SK-N-MC (cell line): ENCODE measurements at regions not wholly inside any gene's neighbourhood (a gene's known extent, or its start where the extent isn't known, plus 50 kb on each side); places are given as distances from the start of the nearest gene placed in this dataset.
"Not testable (repeated sequence)": the region's sequence is repeated elsewhere in the genome, so short reads cannot be mapped to it uniquely, and the experiment has no call there.

Experiments
- DNase-seq: peaks from one replicate; pipeline ENCODE4 v3.0.0-alpha.2; 2011; ENCODE audit warnings: low read depth, low spot score
- H3K27ac ChIP-seq: fragments of 200-600 bp; sonication (generic); 2 replicates; pipeline ENCODE4 v1.5.1; 2016; ENCODE audit warnings: mixed run types
- H3K36me3 ChIP-seq: fragments of 200-600 bp; sonication (generic); 2 replicates; pipeline ENCODE4 v1.6.1; 2017; ENCODE audit warnings: antibody characterized with exemption, low read length, mixed read lengths; ENCODE audit not compliant: insufficient read depth
- H3K4me3 ChIP-seq: fragments of 200-600 bp; sonication (generic); 2 replicates; pipeline ENCODE4 v1.5.1; 2016
- H3K9ac ChIP-seq: fragments of 200-600 bp; sonication (generic); 2 replicates; pipeline ENCODE4 v1.8.0; 2017; ENCODE audit warnings: mixed run types, mixed read lengths; ENCODE audit not compliant: insufficient read length
- H3K9me3 ChIP-seq: fragments of 200-600 bp; sonication (generic); 2 replicates; pipeline ENCODE4 v1.6.1; 2017; ENCODE audit warnings: low read depth, mild to moderate bottlenecking, antibody characterized with exemption, low read length, moderate library complexity, mixed read lengths
- EZH2 ChIP-seq: fragments of 200-600 bp; sonication (generic); IDR thresholded peaks from one replicate; pipeline ENCODE4 v1.6.1; 2017; ENCODE audit warnings: antibody characterized with exemption
- FOXP2 ChIP-seq: optimal IDR thresholded peaks from 2 replicates; pipeline ENCODE3; 2011; ENCODE audit warnings: mild to moderate bottlenecking, moderate library complexity; ENCODE audit not compliant: insufficient read depth; ENCODE audit errors: extremely low read length, control extremely low read depth
- POLR2AphosphoS5 ChIP-seq: IDR thresholded peaks from 2 replicates; pipeline ENCODE4 v1.6.1; 2012; ENCODE audit warnings: mild to moderate bottlenecking, low read depth, low read length, borderline replicate concordance

DNA sequence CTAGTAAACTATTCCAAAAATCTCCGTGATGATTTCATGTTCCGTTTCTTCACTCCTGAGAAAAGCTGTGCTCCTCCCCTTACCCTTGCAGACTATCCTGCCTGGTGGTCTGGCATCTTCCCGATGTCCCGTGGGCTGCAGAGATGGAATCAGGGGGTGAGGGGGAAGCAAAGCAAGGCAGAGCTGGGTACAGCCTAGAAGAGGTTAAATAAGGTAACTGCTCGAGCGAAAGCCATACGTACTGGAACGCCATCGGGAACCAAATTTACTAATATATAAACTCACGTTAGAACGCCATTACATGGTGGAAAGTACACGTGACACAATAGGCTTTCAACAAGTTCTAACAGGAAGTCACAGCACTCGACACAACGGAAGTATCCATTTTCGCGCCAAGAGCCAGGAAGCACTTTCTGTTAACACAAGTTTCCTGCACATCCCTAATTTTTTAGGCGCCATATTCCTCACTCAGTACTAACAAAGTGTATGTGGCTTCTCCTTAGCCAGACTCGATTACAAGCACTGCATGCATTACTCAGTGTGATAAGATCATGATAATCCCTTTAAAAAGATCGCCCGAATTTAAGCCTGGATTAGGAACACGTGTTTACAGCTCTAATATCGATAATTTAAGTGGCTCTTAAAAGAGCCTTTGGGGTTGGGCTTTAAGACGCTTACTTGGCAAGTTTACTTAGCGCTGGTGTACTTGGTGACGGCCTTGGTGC is 101.6 kb upstream of the PRSS16 start:
- Histone ChIP-seq H3K27ac (peak overlapping the region; percentile 93), H3K36me3 (no peaks in the 10 kb centered on the region), H3K9me3 (no peaks in the 10 kb centered on the region), H3K9ac (peak overlapping the region; percentile 80), H3K4me3 (peak overlapping the region; percentile 74)
- TF ChIP-seq FOXP2, result no peak
- TF ChIP-seq EZH2, result no peak
- peak; percentile 60 for TF ChIP-seq POLR2AphosphoS5
- DNase-seq, result peak; percentile 79

DNA sequence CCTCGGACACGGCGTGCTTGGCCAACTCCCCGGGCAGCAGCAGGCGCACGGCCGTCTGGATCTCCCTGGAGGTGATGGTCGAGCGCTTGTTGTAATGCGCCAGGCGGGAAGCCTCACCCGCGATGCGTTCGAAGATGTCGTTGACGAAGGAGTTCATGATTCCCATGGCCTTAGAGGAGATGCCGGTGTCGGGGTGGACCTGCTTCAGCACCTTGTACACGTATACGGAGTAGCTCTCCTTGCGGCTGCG is 101.1 kb upstream of the PRSS16 start:
- not testable (repeated sequence) for DNase-seq, H3K9me3 ChIP-seq, H3K36me3 ChIP-seq
- H3K9ac ChIP-seq, result peak overlapping the region; percentile 80
- 0 out of 2 replicates have a peak, but pooled peaks have one; percentile 33 for TF ChIP-seq POLR2AphosphoS5
- peak overlapping the region; percentile 93 for H3K27ac ChIP-seq
- H3K4me3 ChIP-seq, result peak overlapping the region; percentile 74

DNA sequence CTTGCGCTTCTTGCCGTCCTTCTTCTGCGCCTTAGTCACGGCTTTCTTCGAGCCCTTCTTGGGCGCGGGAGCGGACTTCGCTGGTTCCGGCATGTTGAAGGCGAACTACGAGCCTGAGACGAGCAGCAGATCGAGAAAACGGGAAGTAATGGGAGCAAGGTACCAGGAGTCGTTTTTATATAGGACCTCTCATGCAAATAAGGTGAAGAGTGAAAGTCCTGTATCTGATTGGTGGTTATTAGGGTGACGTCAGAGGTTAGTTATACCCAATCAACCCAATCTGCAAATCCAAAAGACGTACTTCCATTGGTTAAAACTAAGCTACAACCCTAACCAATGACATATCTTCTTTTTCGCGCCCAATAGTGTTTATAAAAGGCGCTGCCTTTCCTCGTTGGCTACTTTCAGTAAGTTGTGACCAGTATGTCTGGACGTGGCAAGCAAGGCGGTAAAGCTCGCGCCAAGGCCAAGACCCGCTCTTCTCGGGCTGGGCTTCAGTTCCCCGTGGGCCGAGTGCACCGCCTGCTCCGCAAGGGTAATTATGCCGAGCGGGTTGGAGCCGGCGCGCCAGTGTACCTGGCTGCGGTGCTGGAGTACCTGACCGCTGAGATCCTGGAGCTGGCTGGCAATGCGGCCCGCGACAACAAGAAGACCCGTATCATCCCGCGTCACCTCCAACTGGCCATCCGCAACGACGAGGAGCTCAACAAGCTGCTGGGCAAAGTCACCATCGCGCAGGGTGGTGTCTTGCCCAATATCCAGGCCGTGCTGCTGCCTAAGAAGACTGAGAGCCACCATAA is 100.6 kb upstream of the PRSS16 start:
- H3K9me3 ChIP-seq, result no peaks in the 10 kb centered on the region
- DNase-seq, result peak; percentile 91
- no peaks in the 10 kb centered on the region for H3K36me3 ChIP-seq
- H3K4me3 ChIP-seq, result peak overlapping the region; percentile 74
- TF ChIP-seq POLR2AphosphoS5 (peak; percentile 42), FOXP2 (no peak), EZH2 (no peak)
- peak overlapping the region; percentile 59 for H3K9ac ChIP-seq
- H3K27ac ChIP-seq, result peak overlapping the region; percentile 93

DNA sequence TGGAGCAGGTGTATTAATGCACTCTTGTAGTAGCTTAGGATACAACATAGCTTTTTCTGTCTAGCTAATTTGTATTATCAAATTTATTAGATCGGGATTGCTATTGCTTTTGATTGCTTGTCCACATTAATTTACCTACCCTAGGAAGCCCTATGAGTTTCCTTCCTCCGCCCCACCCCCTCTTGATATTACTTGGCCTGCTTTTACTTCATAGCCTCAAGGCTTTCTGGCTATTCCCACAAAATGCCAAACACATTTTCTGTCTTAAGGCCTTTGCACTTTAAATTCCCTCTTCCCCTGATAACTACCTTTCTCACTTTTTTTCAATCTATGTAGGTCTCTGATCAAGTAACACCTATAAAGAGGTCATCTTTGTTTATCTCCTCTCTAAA is 99.1 kb upstream of the PRSS16 start:
- TF ChIP-seq POLR2AphosphoS5 (no peak), EZH2 (no peak), FOXP2 (no peak)
- Histone ChIP-seq H3K36me3 (no peaks in the 10 kb centered on the region), H3K27ac (peak overlapping the region; percentile 17; the same call in 1 of the 2 replicates), H3K9me3 (no peaks in the 10 kb centered on the region), H3K4me3 (no peak overlapping the region), H3K9ac (no peak overlapping the region)
- DNase-seq, result no peak

DNA sequence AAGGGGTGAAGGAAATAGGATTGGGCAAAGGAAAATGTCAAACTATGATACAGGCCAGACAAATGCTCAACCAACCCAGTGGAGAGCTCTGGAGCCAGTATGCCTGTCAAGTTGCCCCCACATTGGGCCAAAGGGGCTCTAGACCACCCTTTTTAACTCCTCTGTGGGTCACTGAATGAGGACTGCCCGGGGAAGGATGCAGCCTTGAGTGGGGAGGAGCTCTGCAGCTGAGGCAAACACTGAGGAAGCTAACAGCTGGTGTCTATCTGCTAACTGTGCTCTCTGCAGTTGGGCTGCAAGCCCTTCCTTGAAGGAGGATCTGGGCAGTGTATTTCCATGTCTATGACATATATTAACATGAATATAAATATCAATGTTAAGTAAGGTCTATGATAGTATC is 98.4 kb upstream of the PRSS16 start:
- no peaks in the 10 kb centered on the region for H3K36me3 ChIP-seq
- TF ChIP-seq FOXP2 (no peak), POLR2AphosphoS5 (no peak), EZH2 (no peak)
- H3K9me3 ChIP-seq, result no peaks in the 10 kb centered on the region
- H3K27ac ChIP-seq, result no peak overlapping the region
- no peak overlapping the region for H3K4me3 ChIP-seq
- no peak for DNase-seq
- no peak overlapping the region for H3K9ac ChIP-seq

DNA sequence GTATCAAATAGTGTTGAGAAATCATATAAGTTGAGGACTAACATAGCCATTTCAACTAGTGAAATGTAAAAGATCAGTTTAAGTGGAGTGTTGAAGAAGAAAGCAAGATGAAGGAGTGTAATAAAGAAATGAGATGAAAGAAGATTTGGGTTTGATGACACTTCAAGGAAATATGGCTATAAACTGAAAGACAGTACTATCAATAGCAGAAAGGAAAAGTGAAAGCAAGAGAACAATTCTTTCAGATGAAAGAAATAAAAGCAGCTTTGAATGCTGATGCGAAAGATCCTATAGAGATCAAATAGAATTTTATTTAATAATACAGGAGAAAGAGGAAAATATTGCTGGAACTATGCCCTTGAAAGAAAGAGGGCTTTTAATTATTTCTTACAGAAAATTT is 92.8 kb upstream of the PRSS16 start:
- TF ChIP-seq POLR2AphosphoS5 (no peak), FOXP2 (no peak), EZH2 (no peak)
- no peaks in the 10 kb centered on the region for H3K9me3 ChIP-seq
- H3K9ac ChIP-seq, result no peak overlapping the region
- H3K27ac ChIP-seq, result no peak overlapping the region
- no peak for DNase-seq
- H3K36me3 ChIP-seq, result no peaks in the 10 kb centered on the region
- no peak overlapping the region for H3K4me3 ChIP-seq

DNA sequence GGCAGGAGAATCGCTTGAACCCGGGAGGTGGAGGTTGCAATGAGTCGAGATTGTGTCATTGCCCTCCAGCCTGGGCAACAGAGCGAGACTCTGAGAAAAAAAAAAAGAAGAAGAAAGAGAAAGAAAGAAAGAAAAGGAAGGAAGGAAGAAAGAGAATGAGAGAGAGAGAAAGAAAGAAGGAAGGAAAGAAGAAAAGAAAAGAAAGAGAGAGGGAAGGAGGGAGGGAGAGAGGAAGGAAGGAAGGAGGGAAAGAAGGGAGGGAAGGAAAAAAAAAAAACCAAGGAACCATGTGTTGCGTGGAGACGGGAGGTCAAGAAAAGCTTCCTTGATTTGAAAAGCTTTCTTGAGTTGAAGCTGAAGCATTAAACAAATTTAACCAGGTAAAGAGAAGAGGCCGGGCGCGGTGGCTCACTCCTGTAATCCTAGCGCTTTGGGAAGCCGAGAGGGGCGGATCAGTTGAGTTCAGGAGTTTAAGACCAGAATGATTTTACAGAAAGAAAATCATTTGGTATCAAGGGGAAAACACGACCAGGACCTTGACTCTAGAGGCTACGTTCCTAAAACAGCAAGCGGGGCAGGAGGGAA is 90.5 kb upstream of the PRSS16 start:
- no peaks in the 10 kb centered on the region for H3K36me3 ChIP-seq
- no peak for TF ChIP-seq EZH2
- TF ChIP-seq POLR2AphosphoS5, result no peak
- no peak for TF ChIP-seq FOXP2
- peak overlapping the region; percentile 89 for H3K4me3 ChIP-seq
- H3K27ac ChIP-seq, result no peak overlapping the region; the same call in 1 of the 2 replicates
- peak overlapping the region; percentile 72 for H3K9ac ChIP-seq
- DNase-seq, result no peak
- no peaks in the 10 kb centered on the region for H3K9me3 ChIP-seq

DNA sequence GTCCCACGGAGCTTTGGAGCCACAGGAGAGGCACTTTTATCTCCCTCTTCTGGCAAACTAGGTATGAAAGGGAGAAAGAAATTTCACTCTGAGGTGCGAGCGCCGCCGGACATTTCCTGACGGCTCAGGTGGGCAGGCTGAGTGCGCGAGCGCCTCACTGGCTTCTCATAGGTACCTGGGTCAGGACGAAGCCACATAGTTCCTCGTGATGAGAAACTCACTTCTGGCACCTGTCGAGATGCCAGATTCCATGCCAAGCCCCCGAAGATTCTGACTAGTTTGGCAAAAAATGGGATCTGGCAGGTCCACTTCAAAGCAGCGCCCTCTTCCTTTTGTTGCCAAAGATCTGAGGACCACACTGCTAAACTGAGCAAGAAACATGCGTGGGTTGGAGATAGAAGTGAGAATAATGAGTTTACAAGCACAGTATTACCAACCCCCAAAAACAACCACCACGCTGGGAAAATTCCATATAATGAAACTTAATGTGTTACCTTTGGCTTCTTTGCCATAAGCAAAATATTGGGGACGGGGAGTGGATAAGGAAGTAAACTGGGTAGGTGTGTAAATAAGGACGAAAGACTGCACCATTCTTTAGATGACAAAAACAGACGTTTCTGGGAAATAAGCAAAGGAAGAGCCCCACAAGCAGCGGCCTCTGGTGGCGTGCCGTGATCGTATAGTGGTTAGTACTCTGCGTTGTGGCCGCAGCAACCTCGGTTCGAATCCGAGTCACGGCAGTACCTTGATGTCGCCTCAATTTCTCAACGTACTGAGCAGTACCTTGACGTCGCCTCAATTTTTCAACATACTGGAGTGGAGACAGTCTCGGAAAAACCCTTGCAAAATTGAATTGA is 89.8 kb upstream of the PRSS16 start:
- no peaks in the 10 kb centered on the region for H3K9me3 ChIP-seq
- DNase-seq, result no peak
- H3K4me3 ChIP-seq, result peak overlapping the region; percentile 89
- no peak for TF ChIP-seq EZH2
- peak; percentile 26 for TF ChIP-seq FOXP2
- TF ChIP-seq POLR2AphosphoS5, result no peak
- no peaks in the 10 kb centered on the region for H3K36me3 ChIP-seq
- peak overlapping the region; percentile 72 for H3K9ac ChIP-seq
- H3K27ac ChIP-seq, result no peak overlapping the region; the same call in 1 of the 2 replicates
